SU-DHL-6 (cell line): ENCODE measurements at regions not wholly inside any gene's neighbourhood (a gene's known extent, or its start where the extent isn't known, plus 50 kb on each side); places are given as distances from the start of the nearest gene placed in this dataset.

Source experiments
- EZH2phosphoT487 ChIP-seq: fragments of 200-600 bp; sonication (generic), shearing (Covaris generic); conservative IDR thresholded peaks from 2 replicates; pipeline ENCODE4 v1.6.1; 2018; ENCODE audit warnings: mild to moderate bottlenecking, antibody characterized with exemption, low read length, moderate library complexity, mixed read lengths
- TF ChIP-seq, protein P1 (sequence below): fragments of 200-600 bp; sonication (generic); IDR thresholded peaks from one replicate; pipeline ENCODE4 v1.5.1; 2017; ENCODE audit warnings: antibody characterized with exemption, mild to moderate bottlenecking, low read length, moderate library complexity; ENCODE audit not compliant: insufficient read depth, poor library complexity, severe bottlenecking

GRCh38 chr16:86865851-86866662, 287.7 kb downstream of the FOXL1 start:
- TF ChIP-seq, protein P1, sequence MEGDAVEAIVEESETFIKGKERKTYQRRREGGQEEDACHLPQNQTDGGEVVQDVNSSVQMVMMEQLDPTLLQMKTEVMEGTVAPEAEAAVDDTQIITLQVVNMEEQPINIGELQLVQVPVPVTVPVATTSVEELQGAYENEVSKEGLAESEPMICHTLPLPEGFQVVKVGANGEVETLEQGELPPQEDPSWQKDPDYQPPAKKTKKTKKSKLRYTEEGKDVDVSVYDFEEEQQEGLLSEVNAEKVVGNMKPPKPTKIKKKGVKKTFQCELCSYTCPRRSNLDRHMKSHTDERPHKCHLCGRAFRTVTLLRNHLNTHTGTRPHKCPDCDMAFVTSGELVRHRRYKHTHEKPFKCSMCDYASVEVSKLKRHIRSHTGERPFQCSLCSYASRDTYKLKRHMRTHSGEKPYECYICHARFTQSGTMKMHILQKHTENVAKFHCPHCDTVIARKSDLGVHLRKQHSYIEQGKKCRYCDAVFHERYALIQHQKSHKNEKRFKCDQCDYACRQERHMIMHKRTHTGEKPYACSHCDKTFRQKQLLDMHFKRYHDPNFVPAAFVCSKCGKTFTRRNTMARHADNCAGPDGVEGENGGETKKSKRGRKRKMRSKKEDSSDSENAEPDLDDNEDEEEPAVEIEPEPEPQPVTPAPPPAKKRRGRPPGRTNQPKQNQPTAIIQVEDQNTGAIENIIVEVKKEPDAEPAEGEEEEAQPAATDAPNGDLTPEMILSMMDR = no peak
- TF ChIP-seq EZH2phosphoT487 = no peak
